HG03354 (cell line): ENCODE measurements at regions not wholly inside any gene's neighbourhood (a gene's known extent, or its start where the extent isn't known, plus 50 kb on each side); places are given as distances from the start of the nearest gene placed in this dataset.
"Not testable (repeated sequence)": the region's sequence is repeated elsewhere in the genome, so short reads cannot be mapped to it uniquely, and the experiment has no call there.

Source experiments
- ATAC-seq: cut with Tn5 transposase; IDR thresholded peaks from one replicate; pipeline ENCODE4 v1.9.1; 2021; ENCODE audit warnings: mild to moderate bottlenecking; ENCODE audit not compliant: unreplicated experiment, poor library complexity, severe bottlenecking

GRCh38 chr5:148880197-148880596 lies 53.8 kb downstream of the ADRB2 start:
- ATAC-seq: no peak

DNA sequence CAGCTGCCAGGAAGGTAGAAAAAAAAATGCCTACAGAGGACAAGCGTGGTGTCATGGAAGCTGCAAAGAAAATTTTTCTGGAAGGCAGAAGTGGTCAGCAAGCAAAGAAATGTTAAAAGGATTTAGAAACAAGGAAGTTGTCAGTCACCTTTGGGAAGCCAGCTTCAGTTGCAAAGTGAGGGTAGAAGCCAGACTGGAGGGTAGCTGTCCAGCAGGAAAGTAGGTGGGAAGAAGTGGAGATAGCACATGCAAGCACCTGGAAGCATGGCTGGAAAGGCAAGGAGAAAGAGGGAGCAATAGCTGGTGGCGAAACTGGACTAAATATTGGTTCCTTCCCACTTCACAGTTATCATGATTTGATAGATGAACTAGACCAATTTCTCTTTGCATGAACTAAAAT lies 54.3 kb downstream of the ADRB2 start:
- ATAC-seq: no peak

DNA sequence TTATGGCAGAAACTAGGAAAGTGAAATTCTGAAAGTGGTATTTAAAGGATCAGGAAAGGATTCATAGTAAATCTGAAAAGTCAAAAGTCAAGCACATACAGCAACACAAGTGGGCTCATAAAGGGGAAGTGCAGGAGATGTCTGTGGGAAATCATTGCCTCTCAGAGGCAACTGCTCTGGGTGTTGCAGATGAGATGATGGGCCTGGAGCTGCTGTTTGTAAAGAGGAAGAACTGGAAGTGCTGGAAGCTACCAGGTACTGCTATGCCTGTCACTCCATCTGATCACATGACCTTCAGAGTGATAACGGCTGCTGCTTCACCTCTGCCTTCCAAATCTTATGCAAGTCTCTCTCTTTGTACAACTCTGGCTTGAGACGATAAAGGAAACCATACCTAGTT lies 55.9 kb downstream of the ADRB2 start:
- ATAC-seq: no peak

GRCh38 chr5:148884339-148885020 lies 58.1 kb downstream of the ADRB2 start:
- ATAC-seq: no peak

DNA sequence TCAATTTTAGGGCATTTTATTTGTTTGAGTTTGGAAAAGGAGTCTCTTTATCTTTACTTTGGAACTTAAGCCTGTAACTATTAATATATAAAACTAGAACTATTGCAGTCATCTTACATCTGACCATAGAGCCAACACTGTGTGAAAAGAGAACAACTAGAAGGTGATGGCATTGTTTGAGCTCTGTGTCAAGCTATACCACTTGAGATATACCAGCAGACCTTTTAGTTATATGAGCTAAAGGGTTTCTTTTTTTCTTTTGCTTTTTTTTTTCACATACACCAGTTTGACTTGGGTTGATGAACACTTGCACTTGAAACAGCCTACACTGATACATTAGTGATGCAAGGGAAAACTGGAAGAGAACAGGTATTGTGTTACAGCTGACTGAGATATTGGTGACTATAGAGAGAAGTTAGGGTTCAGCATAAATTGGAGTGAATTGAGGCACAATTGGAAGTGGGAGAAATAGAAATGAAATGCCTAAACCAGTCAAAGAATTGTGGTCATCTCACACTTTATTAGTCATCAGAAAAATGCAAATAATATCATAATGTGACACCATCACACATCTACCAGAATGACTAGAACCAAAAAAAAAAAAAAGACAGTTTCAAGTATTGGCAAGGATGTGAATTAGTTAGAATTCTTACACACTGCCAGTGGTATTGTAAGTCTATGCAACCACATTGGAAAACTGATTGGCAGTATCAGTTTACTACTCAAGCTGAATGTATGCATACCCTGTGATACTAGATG lies 60.9 kb downstream of the ADRB2 start:
- ATAC-seq: peak; percentile 78

GRCh38 chr5:148889936-148890335 lies 63.5 kb downstream of the ADRB2 start:
- ATAC-seq: not testable (repeated sequence)

DNA sequence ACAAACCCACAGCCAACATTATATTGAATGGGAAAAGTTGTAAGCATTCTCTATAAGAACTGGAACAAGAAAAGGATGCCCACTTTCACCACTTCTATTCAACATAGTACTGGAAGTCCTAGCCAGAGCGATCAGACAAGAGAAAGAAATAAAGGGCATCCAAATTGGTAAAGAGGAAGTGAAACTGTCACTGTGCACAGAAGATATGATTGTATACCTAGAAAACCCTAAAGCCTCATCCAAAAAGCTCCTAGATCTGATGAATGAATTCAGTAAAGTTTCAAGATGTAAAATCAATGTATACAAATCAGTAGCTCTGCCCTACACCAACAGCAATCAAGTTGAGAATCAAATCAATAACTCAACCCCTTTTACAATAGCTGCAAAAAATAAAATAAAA lies 69.0 kb downstream of the ADRB2 start:
- ATAC-seq: not testable (repeated sequence)

- ATAC-seq: no peak
Measured at GRCh38 chr5:148897842-148898241, 71.4 kb downstream of the ADRB2 start.

- ATAC-seq: no peak
Measured at GRCh38 chr5:148898413-148899075, 72.1 kb downstream of the ADRB2 start.

GRCh38 chr5:148899993-148900392 lies 73.6 kb downstream of the ADRB2 start:
- no peak for ATAC-seq

DNA sequence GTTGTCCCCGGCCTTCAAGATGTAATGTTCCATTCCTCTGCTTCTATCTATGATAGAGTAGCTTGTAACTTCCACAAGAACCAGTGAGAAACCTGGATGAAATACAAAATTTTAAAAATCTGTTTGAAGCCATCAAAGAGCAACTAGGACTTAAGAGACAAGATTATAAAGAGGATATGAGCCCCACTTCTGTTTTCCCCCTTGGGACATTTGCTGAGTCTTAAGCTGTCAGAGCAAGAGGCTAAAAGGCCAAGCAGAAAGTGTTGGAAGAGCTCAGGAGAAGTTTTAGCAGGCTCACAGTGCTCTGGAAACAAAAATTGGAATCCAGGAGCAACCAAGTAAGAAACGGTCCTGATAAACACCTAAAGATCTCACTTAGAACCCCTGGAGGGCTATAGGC lies 76.1 kb downstream of the ADRB2 start:
- ATAC-seq: no peak

DNA sequence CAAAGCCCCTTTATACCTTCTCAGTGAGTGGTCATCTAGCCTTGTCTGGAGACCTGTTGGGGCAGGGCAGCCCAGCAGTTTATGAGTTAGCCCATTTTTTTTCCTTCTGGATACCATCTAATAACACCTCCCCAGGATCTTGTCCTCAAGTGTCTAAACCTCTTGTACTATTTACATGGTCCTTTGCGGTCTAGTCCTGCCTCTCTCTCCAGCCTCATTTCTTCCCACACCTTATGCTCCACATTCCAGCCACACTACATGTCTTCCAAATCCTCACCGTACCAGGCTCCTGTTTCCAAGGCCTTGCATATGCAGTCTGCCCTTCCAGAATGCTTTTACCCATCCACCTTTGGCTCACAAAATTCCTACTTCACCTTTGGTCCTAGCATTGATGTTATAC lies 77.2 kb downstream of the ADRB2 start:
- ATAC-seq: no peak

DNA sequence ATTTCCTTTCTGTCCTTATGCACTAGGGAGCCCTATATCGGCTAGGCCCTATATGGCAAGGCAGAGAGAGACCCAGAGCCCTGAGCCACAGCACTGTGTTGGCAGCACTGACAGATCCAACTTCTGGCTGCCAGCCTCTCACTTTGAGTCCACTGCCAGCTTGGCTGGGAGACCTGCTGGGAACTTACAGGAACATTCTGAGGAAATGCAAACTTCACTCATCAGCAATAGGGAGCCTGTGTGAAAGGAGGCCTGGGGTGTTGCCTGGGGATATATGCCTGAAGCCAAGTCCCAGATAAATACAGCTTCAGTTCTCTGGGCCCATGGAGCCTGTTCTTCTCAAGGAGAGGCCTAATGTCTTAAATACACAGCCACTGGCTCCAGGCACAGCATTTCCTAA lies 78.0 kb downstream of the ADRB2 start:
- no peak for ATAC-seq

GRCh38 chr5:148905541-148905940 lies 79.1 kb downstream of the ADRB2 start:
- ATAC-seq: no peak

DNA sequence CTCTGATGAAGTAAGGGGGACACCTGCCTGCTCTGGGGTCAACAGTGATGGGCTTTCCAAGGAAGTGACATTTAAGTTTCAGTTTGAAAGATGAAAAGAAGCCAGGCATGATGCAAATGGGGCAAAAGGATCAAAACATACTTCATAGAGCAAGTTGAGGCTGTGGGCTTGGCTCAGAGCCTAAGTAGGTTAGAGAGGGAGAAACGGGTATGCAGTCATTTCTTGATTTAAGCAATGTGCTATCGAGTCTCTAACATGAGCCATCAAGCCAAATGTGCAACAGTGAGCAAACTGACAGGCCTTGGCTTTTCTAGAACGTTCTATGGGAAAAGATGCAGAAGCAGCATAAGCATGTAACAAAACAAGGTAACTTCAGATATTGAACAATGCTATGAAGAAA lies 80.6 kb downstream of the ADRB2 start:
- no peak for ATAC-seq

DNA sequence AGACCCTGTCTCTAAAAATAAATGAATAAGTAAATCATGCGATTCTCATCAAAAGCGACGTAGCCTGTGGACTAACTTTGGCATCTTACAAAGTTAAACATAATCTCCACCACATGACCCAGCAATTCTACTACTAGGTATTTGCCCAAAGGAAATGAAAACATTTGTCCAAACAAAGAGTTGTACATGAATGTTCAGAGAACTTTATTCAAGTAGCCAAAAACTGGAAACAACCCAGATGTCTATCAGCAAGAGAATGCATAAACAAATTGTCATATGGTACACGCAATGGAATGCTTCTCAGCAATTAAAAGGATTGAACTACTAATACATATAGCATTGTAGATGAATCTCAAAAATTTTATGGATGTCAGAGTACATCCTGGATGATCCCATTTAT lies 82.6 kb downstream of the ADRB2 start:
- no peak for ATAC-seq

DNA sequence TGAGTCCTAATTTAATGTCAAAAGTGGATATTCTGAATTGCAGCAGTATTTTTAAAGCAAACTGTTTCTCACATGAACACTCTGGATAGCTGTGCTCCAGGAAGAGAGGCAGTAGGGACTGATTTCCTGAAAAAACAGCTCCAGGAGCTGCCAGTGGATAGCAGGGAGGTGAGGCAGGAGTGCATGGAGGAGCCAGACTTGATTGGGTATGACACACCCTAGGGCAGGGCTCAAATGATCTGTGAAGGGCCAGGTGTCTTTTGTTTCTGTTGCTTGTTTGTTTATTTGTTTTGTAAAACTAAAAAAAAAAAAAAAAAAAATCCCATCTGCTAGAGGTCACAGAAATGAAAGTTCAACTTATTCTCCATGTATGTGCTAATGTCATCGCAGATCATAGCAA lies 83.4 kb downstream of the ADRB2 start:
- no peak for ATAC-seq

DNA sequence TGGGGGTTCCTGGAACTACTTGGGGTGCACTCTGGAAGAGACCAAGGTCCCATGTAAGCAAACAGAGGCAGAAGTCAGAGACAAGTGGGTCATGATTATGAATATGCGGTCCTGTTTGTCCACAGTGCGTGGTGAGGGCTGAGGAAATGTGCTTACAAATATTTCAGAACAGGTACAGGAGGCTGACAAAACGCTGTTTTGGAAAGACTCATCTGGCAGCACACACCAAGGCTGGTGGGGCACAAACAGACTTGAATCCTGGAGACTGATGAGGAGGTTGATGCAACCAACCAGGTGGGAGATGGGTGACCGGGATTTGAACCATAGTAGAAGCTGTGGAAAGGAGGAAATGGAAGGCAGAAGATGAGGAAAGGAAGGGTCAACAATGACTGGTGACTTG lies 83.8 kb downstream of the ADRB2 start:
- no peak for ATAC-seq

GRCh38 chr5:148910686-148911361 lies 84.4 kb downstream of the ADRB2 start:
- ATAC-seq: no peak

DNA sequence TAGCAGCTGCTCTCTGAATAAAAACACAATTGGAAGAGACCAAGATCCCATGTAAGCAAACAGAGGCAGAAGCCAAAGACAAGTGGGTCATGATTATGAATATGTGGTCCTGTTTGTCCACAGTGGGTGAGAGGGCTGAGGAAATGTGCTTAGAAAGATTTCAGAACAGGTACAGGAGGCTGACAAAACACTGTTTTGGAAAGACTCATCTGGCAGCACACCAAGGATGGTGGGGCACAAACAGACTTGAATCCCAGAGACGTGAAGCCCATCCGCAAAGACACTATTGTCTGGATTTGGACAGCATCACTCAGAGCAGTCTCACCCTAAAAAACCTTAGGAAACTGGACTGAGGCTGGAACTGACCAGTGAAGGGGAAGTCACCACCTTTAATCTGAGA lies 85.0 kb downstream of the ADRB2 start:
- ATAC-seq: no peak
